ENCODE measurements at regions not wholly inside any gene's neighbourhood (a gene's known extent, or its start where the extent isn't known, plus 50 kb on each side); places are given as distances from the start of the nearest gene placed in this dataset.

GRCh38 chr4:166628454-166628853, 605.8 kb downstream of the SPOCK3 start:
- Histone ChIP-seq H3K27ac (no peak overlapping the region), H3K79me2 (ENCODE audit: low read depth) (no peaks in the 10 kb centered on the region), H3K27me3 (no peaks in the 10 kb centered on the region), H2AFZ (replicated peaks) (no peak overlapping the region), H4K20me1 (ENCODE audit: low read depth) (no peaks in the 10 kb centered on the region), H3K9me3 (ENCODE audit: low read depth) (no peaks in the 10 kb centered on the region), H3K4me3 (no peak overlapping the region), H3K4me2 (no peak overlapping the region), H3F3A (ENCODE audit: low read depth) (no peaks in the 10 kb centered on the region), H3K9ac (no peak overlapping the region), H3K36me3 (no peaks in the 10 kb centered on the region), H3K4me1 (no peaks in the 10 kb centered on the region)
- TF ChIP-seq, protein P1, sequence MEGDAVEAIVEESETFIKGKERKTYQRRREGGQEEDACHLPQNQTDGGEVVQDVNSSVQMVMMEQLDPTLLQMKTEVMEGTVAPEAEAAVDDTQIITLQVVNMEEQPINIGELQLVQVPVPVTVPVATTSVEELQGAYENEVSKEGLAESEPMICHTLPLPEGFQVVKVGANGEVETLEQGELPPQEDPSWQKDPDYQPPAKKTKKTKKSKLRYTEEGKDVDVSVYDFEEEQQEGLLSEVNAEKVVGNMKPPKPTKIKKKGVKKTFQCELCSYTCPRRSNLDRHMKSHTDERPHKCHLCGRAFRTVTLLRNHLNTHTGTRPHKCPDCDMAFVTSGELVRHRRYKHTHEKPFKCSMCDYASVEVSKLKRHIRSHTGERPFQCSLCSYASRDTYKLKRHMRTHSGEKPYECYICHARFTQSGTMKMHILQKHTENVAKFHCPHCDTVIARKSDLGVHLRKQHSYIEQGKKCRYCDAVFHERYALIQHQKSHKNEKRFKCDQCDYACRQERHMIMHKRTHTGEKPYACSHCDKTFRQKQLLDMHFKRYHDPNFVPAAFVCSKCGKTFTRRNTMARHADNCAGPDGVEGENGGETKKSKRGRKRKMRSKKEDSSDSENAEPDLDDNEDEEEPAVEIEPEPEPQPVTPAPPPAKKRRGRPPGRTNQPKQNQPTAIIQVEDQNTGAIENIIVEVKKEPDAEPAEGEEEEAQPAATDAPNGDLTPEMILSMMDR (IDR thresholded peaks at IDR 0.05) = no peak
- TF ChIP-seq EZH2 (IDR thresholded peaks at IDR 0.05) = no peak
- TF ChIP-seq EZH2phosphoT487 (IDR thresholded peaks at IDR 0.05) = no peak
- Mint-ChIP-seq H3K9me3 (no peaks in the 10 kb centered on the region), H3K36me3 (no peaks in the 10 kb centered on the region), H3K27ac (no peak overlapping the region), H3K4me1 (peaks cover 4% of the 10 kb centered on the region), H3K4me3 (no peak overlapping the region), H3K27me3 (ENCODE audit: insufficient read depth, low read depth) (peaks cover 8% of the 10 kb centered on the region)
- no peak for DNase-seq (ENCODE audit: low spot score)

DNA sequence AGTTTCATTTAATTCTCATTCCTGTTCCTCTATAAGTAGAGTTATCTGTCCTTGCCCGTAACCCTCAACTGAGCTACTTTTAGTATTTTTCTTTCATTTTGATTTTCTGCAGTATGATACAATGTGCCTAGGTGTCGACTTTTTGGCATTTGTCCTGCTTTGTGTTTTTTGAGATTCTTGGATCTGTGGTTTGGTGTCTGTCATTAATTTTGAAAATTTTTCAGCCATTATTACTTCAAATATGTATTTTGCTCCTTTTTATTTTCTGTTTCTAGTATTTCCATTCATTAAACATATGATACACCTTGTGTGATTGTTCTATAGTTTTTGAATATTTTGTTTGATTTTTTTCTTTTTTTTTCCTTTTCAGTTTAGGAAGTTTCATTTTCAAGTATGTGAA, 598.9 kb downstream of the SPOCK3 start:
- no peak overlapping the region for H3K4me3 ChIP-seq
- no peaks in the 10 kb centered on the region for H3K36me3 Mint-ChIP-seq
- H3F3A ChIP-seq (ENCODE audit: low read depth) = no peaks in the 10 kb centered on the region
- no peak overlapping the region for H3K9ac ChIP-seq
- no peak overlapping the region for H3K4me2 ChIP-seq
- no peak overlapping the region for H3K4me3 Mint-ChIP-seq
- H3K4me1 Mint-ChIP-seq = no peaks in the 10 kb centered on the region
- DNase-seq (ENCODE audit: low spot score) = no peak
- no peaks in the 10 kb centered on the region for H3K27me3 ChIP-seq
- peaks cover under 1% of the 10 kb centered on the region for H3K4me1 ChIP-seq
- no peak overlapping the region for H3K27ac ChIP-seq
- H3K9me3 Mint-ChIP-seq = no peaks in the 10 kb centered on the region
- H2AFZ ChIP-seq (replicated peaks) = no peak overlapping the region
- peaks cover 6% of the 10 kb centered on the region for H3K27me3 Mint-ChIP-seq (ENCODE audit: insufficient read depth, low read depth)
- H3K27ac Mint-ChIP-seq = no peak overlapping the region
- no peaks in the 10 kb centered on the region for H4K20me1 ChIP-seq (ENCODE audit: low read depth)
- no peak for TF ChIP-seq EZH2 (IDR thresholded peaks at IDR 0.05)
- no peak for TF ChIP-seq EZH2phosphoT487 (IDR thresholded peaks at IDR 0.05)
- TF ChIP-seq, protein P1 (IDR thresholded peaks at IDR 0.05) = no peak
- no peaks in the 10 kb centered on the region for H3K36me3 ChIP-seq
- no peaks in the 10 kb centered on the region for H3K9me3 ChIP-seq (ENCODE audit: low read depth)
- no peaks in the 10 kb centered on the region for H3K79me2 ChIP-seq (ENCODE audit: low read depth)

GRCh38 chr4:166637816-166638215, 596.5 kb downstream of the SPOCK3 start:
- Mint-ChIP-seq H3K9me3 (no peaks in the 10 kb centered on the region), H3K27ac (no peak overlapping the region), H3K36me3 (no peaks in the 10 kb centered on the region), H3K4me1 (no peaks in the 10 kb centered on the region), H3K27me3 (ENCODE audit: insufficient read depth, low read depth) (no peaks in the 10 kb centered on the region), H3K4me3 (no peak overlapping the region)
- H3K27me3 ChIP-seq = no peaks in the 10 kb centered on the region
- no peak overlapping the region for H3K4me2 ChIP-seq
- H3K36me3 ChIP-seq = no peaks in the 10 kb centered on the region
- H3K9ac ChIP-seq = no peak overlapping the region
- H3K9me3 ChIP-seq (ENCODE audit: low read depth) = no peaks in the 10 kb centered on the region
- peaks cover 12% of the 10 kb centered on the region for H3K4me1 ChIP-seq
- TF ChIP-seq, protein P1 (IDR thresholded peaks at IDR 0.05) = no peak
- TF ChIP-seq EZH2 (IDR thresholded peaks at IDR 0.05) (no peak), EZH2phosphoT487 (IDR thresholded peaks at IDR 0.05) (no peak)
- H3F3A ChIP-seq (ENCODE audit: low read depth) = no peaks in the 10 kb centered on the region
- H4K20me1 ChIP-seq (ENCODE audit: low read depth) = no peaks in the 10 kb centered on the region
- no peak overlapping the region for H2AFZ ChIP-seq (replicated peaks)
- no peak overlapping the region for H3K4me3 ChIP-seq
- no peak overlapping the region for H3K27ac ChIP-seq
- no peaks in the 10 kb centered on the region for H3K79me2 ChIP-seq (ENCODE audit: low read depth)
- DNase-seq (ENCODE audit: low spot score) = no peak
